Epithelial cell of prostate (primary cell): ENCODE measurements at regions not wholly inside any gene's neighbourhood (a gene's known extent, or its start where the extent isn't known, plus 50 kb on each side); places are given as distances from the start of the nearest gene placed in this dataset.
"Not testable (repeated sequence)": the region's sequence is repeated elsewhere in the genome, so short reads cannot be mapped to it uniquely, and the experiment has no call there.

ENCODE experiments used
- DNase-seq: peaks from one replicate; pipeline ENCODE4 v3.0.0-alpha.2; 2011; ENCODE audit warnings: low read depth, low spot score
- H3K27ac ChIP-seq: fragments of 450-650 bp; 2 replicates; pipeline ENCODE4 v1.5.1; 2017; ENCODE audit warnings: mild to moderate bottlenecking

DNA sequence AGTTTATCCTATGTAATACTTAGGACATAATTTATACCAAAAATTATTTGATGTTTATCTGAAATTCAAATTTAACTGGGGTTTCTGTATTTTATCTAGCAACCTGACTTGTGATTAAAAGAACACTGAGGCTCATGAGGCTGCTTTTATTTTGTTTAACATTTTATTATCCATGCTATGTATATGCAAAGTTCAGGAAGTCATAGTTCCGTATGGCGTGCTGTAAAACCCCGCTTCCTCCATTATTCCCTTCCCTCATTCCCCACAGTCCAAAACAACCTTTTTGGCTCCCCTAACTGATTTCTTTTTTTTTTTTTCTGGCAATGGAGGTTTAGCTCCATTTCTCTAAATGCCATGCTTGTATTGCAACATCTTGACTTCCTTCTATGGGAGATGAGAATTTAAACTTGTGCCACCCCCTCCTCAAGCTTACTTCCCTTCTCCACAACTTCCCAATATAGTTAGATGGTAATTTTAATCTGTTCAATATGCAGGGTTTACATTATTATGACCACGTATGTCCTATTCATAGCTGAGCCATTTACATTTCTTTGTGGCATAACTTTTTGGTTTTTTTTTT, 138.0 kb upstream of the DNAH14 start:
- no peak for DNase-seq
- H3K27ac ChIP-seq: no peak overlapping the region

DNA sequence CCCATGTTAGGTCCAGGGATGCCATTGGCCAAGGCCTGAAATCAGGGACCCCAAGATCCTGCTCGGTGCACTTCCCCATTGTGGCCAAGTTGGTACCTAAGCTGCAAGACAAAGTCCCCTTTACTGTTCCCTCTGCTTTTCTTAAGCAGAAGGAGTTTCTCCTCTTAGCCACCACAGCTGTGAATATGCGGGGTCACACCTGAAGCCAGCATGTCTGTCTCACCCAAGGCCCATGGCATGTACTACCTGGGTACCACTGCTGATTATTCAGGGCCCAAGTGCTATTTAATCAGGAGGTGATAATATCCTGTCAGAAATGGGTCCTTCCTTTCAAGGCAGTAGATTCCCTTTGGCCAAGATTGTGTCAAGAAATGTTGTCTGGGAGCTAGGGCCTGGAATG, 133.9 kb upstream of the DNAH14 start:
- H3K27ac ChIP-seq: no peak overlapping the region

DNA sequence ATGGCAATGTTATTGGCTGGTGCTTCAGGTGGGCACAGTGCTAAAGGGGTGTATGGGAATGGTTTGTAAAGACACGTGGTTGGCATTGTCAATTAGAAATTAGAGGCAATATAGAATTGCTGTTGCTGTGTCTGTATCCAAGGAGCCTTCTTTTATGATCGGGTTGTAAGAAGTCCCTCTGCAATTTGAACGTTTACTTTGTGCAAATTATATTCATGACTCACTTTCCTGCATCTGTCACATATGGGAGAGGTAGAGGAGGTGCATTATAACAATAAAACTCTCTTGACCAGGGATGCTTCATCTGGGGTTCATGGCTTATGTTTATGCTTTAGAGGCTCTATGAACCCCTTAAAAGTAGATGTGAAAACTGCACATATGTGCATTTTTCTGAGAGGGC, 130.4 kb upstream of the DNAH14 start:
- no peak for DNase-seq
- no peak overlapping the region for H3K27ac ChIP-seq

More for the DNA sequence above, 133.9 kb upstream of the DNAH14 start:
- no peak for DNase-seq

DNA sequence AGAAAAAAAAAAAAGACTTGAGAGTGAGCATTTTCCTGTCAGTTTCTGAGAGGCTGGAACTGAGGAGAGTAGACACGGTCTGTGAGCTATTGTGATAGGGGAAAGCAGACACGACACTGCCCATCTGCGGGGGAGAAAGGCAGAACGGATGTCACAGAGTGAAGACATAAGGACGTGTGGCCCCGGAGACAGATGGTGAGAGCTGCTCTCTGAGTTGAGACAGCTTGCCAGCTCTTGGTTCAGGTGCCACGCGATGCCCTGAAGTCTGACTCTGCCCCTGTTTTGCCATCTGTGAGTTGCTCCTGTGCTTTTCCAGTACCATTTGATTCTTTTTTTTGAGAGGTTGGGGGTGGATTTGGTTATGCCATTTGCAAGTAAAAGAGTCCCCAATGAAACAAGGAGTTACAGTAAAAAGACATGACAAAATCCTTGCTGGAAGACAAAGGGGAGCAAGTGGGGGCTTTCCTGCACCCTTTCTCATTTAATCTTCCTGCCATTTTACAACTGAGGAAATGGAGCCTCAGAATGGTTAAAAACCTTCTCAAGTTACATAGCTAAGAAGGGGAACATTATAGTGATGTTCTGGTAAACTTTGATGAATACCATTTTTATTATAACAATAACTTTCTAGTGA, 128.9 kb upstream of the DNAH14 start:
- H3K27ac ChIP-seq: no peak overlapping the region
- no peak for DNase-seq

DNA sequence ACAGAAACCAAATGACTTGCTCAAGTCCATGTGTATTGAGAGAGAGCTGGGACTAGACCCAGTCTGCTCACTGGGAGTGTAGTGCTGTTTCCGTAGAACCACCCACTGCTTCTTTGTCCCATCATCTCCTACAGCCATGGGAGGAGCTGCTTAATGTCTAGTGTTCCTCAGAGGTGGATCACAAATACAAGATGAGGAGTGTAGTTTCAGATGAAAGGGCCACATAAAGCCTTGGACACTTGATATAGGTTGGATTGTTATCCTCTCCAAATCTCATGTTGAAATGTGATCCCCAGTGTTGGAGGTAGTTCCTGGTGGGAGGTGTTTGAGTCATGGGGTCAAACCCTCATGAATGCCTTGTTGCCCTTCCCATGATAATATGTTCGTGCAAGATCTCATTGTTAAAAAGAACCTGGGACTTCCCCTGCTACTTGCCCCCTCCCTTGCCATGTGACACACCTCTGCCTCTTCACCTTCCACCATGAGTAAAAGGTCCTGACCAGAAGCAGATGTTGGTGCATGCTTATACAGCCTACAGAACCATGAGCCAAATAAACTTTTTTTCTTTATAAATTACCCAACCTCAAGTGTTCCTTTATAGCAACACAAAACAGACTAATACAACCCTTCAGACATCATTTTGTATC, 127.5 kb upstream of the DNAH14 start:
- H3K27ac ChIP-seq: no peak overlapping the region
- DNase-seq: no peak

DNA sequence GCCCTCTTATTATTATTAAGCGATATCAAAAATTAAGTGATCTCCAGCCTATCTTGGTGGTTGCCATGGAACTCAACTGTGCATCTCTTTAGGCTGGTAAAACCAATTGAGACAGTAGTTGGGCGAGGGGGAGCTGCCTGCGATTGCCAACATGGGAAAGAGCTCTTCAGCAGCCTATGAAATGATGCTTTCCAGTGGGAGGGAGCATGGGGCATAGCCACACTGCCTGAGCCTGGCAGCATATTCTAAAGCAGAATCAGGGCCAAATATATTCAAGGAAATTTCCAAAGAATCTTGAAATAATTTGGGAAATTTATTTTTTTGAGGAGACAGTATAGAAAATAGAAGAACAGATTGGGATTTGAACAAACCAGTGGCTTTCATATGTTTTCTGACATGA, 126.9 kb upstream of the DNAH14 start:
- DNase-seq: no peak

DNA sequence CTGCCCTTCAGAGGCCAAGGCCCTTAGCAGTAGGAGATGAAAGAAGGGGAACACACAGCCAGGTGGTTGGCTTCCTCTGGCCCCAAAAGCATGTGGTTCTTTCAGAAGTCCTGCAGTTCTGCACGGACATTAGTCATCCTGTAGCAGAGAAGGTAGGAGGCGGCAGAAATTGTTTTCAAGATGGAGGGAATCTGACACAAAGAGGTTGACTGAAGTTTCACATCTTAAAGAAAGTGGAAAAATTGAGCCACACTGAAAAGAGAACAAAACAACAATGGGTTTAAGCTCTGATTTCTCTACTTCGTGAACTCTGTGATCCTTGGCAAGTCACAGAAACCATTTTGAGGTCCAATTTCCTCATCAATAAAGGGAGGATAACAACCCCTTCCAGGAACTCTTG, 125.3 kb upstream of the DNAH14 start:
- H3K27ac ChIP-seq: no peak overlapping the region
- DNase-seq: no peak

More for the DNA sequence above, 126.9 kb upstream of the DNAH14 start:
- H3K27ac ChIP-seq: no peak overlapping the region

DNA sequence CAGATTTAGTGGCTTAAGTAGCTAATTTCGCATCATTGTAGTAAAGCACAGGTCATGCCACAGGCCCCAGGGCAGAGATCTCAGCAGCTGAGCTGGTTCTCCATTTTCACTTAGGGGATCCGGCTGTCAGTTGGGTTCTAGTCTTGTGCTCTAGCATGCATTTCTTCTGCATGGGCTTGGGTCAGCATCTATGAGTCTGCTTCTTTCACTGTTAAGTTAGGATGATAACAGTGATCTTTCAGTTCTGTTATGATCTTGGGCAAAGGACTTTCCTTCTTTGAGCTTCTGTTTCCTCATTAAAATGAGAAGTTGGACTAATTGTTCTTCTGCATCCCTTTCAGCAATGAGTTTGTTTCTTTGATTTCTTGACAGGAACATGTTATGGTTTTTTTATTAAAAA, 123.6 kb upstream of the DNAH14 start:
- DNase-seq: no peak

DNA sequence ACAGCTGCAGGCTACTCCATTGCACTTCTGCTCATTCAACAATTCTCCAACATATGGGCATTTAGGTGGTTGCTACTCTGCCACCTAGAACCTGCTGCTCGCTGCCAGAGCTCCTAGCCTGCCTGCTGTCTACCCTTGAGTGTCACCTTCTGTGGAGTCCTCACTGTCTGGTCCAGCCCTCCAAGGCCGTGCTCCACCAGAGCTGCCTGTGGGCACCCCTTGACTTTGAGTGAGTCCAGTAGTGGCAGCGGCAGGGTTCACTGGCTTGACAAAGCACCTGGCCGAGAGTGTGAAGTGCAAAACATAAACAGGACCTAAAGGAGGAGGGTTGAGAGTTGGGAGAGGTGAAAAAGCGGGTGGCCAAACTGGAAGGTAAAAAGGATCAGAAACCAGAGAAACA, 120.3 kb upstream of the DNAH14 start:
- no peak for DNase-seq
- no peak overlapping the region for H3K27ac ChIP-seq

More for the DNA sequence above, 123.6 kb upstream of the DNAH14 start:
- H3K27ac ChIP-seq: no peak overlapping the region

DNA sequence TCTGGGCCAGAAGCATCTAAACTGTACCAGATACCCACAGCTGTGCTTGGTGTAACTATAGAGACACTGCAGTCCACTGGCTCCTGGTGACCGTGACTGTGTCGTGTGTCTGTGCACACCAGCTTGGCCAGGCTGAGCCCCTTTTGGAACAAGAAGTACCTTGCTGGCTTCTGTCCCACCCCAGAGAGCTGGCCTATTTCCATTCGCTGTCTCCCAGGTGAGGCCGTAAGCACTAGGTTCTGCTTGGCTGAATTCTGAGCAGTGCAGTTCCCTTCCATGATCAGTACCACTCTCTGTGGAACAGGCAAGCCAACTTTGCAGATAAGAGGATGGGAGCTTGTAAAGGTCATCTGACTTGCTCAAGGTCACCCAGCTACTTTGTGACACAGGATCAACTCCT, 119.9 kb upstream of the DNAH14 start:
- DNase-seq: no peak

DNA sequence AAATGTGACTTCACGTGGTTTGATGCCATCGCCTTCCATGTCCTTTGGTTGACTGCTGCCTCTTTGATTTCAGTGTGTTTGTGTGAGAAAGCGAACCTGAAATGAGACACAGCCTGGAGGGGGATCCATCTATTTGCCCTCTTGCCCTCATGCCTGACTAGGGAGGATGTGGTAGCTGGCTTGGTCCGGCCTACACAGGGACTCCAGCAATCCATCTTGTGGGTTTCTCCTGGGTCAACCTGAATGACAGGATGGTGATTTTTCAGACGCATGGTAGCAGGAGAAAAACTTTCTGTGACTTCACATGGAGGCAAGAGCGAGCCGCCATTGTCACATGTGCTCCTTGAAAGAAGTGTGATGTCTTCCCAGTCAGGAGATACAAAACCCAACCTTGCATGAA, 117.9 kb upstream of the DNAH14 start:
- DNase-seq: no peak
- H3K27ac ChIP-seq: no peak overlapping the region

More for the DNA sequence above, 119.9 kb upstream of the DNAH14 start:
- H3K27ac ChIP-seq: no peak overlapping the region

DNA sequence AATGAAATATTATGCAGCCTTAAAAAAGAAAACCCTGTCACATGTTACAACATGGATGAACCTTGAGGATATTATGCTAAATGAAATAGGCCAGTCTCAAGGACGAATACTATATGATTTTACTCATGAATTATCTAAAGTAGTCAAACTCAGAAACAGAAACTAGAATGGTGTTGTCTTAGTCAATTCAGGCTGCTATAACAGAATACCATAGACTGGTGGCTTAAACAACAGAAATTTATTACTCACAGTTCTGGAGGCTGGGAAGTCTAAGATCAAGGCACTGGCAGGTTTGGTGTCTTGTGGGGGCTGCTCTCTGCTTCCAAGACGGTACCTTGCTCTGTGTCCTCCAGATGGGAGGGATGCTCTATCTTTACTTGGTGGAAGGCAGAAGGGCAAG, 113.8 kb upstream of the DNAH14 start:
- no peak for DNase-seq
- no peak overlapping the region for H3K27ac ChIP-seq

DNA sequence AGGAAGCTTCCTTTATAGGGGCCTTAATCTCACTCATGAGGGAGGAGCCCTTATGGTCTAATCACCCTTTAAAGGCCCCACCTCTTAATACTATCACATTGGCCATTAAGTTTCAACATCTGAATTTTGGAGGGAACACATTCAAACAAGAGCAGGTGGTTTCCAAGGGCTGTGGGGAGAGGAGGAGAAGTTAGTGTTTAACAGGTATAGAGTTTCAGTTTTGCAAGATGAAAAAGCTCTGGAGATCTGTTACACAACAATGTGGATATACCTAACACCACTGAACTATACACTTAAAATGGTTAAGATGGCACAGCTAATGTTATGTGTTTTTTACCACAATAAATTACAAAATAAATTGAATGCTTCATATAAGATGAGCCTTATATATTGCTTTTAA, 113.4 kb upstream of the DNAH14 start:
- H3K27ac ChIP-seq: no peak overlapping the region
- DNase-seq: no peak

DNA sequence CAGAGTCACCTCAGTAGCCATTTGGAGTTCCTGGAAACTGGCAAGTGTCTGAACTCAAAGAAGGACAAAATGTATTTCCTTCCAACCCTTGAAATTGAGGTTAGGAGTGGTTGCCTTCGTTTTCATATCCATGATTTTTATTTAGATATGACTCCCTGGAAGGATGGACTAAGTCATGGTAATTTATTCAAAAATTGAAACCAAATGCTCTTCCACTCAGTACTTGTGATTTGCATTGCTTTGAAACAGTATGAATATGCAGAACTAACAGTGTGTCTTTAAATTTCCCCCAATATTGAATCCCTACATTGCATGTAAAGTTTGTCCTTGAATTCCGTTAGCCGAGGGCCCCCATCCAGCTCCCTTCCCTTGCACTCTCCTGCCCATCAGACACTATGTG, 112.1 kb upstream of the DNAH14 start:
- DNase-seq: no peak
- H3K27ac ChIP-seq: no peak overlapping the region

DNA sequence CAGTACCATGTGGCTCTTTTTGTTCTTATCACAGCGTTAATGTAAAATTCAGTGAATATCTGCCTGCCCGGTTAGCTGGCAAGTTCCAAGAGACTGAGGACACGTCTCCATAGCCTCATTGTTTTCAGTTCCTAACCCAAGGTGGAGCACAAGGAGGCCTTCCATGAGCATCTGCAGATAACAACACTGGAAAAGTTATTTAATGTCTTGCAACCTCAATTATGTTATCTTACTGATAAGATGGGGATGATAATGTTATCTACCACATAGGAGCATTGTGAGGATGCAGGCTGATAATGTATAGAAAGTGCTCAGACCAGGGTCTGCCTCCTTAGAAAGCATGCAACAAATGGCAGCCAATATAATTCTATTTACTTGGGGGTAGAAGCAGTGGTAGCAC, 109.6 kb upstream of the DNAH14 start:
- no peak overlapping the region for H3K27ac ChIP-seq
- DNase-seq: no peak

DNA sequence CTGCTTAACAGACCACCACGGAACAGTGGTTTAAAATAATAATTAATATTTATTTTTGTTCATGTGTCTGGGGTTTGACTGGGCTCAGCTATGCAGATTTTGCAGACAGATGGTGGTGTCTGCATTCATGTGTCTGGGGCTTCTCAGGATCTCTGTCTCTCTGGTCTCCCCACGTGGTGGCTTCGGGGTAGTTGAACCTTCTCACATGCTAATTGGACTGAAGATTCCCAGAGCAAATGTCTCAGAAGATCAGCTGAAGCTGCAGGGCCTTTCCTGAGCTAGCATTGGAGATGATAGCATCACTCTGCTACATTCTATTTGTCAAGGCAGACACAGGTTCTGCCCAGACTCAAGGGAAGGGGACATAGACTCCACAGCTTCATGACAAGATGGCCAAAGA, 109.1 kb upstream of the DNAH14 start:
- no peak overlapping the region for H3K27ac ChIP-seq
- DNase-seq: no peak

DNA sequence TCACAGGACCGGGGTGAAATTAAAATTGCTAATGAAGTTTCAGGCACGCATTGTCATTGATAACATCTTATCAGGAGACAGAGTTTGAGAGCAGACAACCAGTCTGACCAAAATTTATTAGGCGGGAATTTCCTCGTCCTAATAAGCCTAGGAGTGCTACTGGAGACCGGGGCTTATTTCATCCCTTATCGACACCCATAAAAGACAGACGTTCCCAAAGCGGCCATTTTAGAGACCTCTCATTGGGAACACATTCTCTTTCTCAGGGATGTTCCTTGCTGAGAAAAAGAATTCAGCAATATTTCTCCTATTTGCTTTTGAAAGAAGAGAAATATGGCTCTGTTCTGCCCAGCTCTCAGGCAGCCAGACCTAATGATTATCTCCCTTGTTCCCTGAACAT, 107.7 kb upstream of the DNAH14 start:
- DNase-seq: not testable (repeated sequence)

DNA sequence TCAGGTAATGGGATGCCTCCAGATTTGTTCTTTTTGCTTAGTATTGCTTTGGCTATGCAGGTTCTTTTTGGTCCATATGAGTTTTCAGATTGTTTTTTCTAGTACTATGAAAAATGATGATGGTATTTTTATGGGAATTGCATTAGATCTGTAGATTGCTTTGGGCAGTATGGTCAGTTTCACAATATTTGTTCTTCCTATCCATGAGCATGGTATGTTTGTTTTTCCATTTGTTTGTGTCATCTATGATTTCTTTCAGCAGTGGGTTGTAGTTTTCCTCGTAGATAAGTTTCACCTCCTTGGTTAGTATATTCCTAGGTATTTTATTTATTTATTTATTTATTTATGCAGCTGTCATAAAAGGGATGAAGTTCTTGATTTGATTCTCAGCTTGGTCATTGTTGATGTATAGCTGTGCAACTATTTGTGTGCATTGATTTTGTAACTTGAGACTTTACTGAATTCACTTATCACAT, 103.9 kb upstream of the DNAH14 start:
- no peak for DNase-seq
- H3K27ac ChIP-seq: no peak overlapping the region

More for the DNA sequence above, 107.7 kb upstream of the DNAH14 start:
- not testable (repeated sequence) for H3K27ac ChIP-seq

DNA sequence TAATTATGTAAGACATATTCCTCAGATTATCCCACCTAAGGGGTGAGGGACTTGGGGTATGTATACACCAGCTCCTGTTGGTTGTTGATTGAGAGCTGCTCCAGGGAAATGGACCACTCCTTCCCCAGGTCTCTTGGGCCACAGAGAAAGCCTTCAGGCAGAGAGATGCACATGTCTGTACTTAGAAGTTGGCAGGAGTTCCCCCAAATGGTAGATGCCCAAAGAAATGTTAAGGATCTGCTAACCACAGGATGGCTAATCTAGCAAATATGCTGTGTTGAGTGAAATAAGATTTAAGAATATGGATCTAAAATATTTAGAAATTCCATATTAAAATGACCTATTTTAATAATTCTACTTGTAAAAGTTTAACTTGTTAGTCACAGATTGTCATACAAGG, 100.8 kb upstream of the DNAH14 start:
- no peak for DNase-seq
- H3K27ac ChIP-seq: no peak overlapping the region

DNA sequence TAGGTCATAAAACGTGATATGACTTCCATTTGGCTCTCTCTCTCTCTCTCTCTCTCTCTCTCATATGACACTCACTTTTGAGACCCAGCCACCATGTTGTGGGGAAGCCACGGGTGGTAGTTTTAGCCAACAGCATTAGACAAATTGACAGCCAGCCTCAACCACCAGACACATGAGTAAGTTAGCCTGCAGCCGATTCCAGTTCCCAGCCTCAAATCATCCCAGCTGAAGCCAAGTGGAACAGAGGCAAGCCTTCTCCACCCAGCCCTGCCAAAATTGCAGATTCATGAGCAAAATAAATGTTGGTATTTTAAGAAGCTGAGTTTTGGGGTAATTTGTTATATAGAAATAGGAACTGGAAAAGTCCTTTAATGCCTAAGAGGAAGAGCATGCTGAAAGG, 98.0 kb upstream of the DNAH14 start:
- no peak for DNase-seq
- no peak overlapping the region for H3K27ac ChIP-seq

DNA sequence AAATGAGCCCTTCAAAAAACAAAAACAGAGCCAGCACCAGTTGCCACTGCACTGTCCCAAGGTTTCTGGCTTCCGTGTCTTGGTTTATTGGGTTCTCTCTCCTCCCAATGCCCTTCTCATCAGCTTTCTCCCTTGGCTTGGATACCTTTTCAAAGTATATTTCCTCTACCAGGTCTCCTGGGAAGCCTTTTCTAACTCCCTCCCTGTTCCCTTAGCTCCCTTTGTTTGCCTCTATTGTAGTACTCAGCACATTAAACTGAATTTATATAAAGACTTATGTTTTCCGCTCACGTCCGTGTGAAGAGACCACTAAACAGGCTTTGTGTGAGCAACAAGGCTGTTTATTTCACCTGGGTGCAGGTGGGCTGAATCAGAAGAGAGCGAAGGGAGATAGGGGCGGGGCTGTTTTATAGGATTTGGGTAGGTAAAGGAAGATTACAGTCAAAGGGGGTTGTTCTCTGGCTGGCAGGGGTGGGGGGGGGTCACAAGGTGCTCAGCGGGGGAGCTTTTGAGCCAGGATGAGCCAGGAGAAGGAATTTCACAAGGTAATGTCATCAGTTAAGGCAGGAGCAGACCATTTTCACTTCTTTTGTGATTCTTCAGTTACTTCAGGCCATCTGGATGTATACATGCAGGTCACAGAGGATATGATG, 89.7 kb upstream of the DNAH14 start:
- not testable (repeated sequence) for H3K27ac ChIP-seq, DNase-seq
